Stimulated activated naive CD4-positive, alpha-beta T cell (primary cell): ENCODE measurements at regions not wholly inside any gene's neighbourhood (a gene's known extent, or its start where the extent isn't known, plus 50 kb on each side); places are given as distances from the start of the nearest gene placed in this dataset.
"Not testable (repeated sequence)": the region's sequence is repeated elsewhere in the genome, so short reads cannot be mapped to it uniquely, and the experiment has no call there.

ENCODE experiments used
- DNase-seq, 6 experiments: peaks; one replicate each; lab custom pipeline; 2025; lab: John Stamatoyannopoulos, UW

- DNase-seq: no peak
Measured at GRCh38 chr2:122545821-122546220, 790.4 kb downstream of the TSN start.

- no peak for DNase-seq
Measured at GRCh38 chr2:122562775-122563174, 807.3 kb downstream of the TSN start.

- DNase-seq: no peak
Measured at GRCh38 chr2:122563781-122564180, 808.3 kb downstream of the TSN start.

- no peak for DNase-seq
Measured at GRCh38 chr2:122564843-122565242, 809.4 kb downstream of the TSN start.

- no peak for DNase-seq
Measured at GRCh38 chr2:122565364-122565763, 809.9 kb downstream of the TSN start.

- DNase-seq: no peak
Measured at GRCh38 chr2:122570641-122571040, 815.2 kb downstream of the TSN start.

GRCh38 chr2:122571471-122571870, 816.0 kb downstream of the TSN start:
- DNase-seq: not testable (repeated sequence)

GRCh38 chr2:122575076-122575475, 819.6 kb downstream of the TSN start:
- DNase-seq: no peak

- DNase-seq: no peak
Measured at GRCh38 chr2:122583159-122583917, 827.9 kb downstream of the TSN start.

- no peak for DNase-seq
Measured at GRCh38 chr2:122590524-122590923, 835.1 kb downstream of the TSN start.

- DNase-seq: no peak
Measured at GRCh38 chr2:122595065-122595464, 839.6 kb downstream of the TSN start.

GRCh38 chr2:122596598-122596997, 841.1 kb downstream of the TSN start:
- no peak for DNase-seq

- no peak for DNase-seq
Measured at GRCh38 chr2:122598784-122599183, 843.3 kb downstream of the TSN start.

GRCh38 chr2:122610948-122611609, 855.6 kb downstream of the TSN start:
- DNase-seq: no peak

GRCh38 chr2:122622934-122623333, 867.5 kb downstream of the TSN start:
- DNase-seq: no peak

- no peak for DNase-seq
Measured at GRCh38 chr2:122627388-122627787, 871.9 kb downstream of the TSN start.

- no peak for DNase-seq
Measured at GRCh38 chr2:122634256-122634655, 878.8 kb downstream of the TSN start.

- DNase-seq: no peak
Measured at GRCh38 chr2:122634920-122635319, 879.5 kb downstream of the TSN start.

GRCh38 chr2:122635686-122636085, 880.2 kb downstream of the TSN start:
- no peak for DNase-seq

GRCh38 chr2:122636097-122636496, 880.6 kb downstream of the TSN start:
- no peak for DNase-seq

GRCh38 chr2:122639176-122639575, 883.7 kb downstream of the TSN start:
- DNase-seq: no peak

- DNase-seq: no peak
Measured at GRCh38 chr2:122639711-122640110, 884.3 kb downstream of the TSN start.

- DNase-seq: no peak
Measured at GRCh38 chr2:122643725-122644329, 888.4 kb downstream of the TSN start.
